Keratinocyte (primary cell): ENCODE measurements at regions not wholly inside any gene's neighbourhood (a gene's known extent, or its start where the extent isn't known, plus 50 kb on each side); places are given as distances from the start of the nearest gene placed in this dataset.

Source experiments
- DNase-seq: peaks from one replicate; pipeline ENCODE4 v3.0.0-alpha.2; 2011; ENCODE audit warnings: low read depth, missing footprints, low spot score
- FAIRE-seq: peaks from 2 replicates; lab custom pipeline; 2011; peaks lifted over from hg19 to GRCh38; lab: Jason Lieb, UNC
- H2AFZ ChIP-seq: 2 replicates; pipeline ENCODE4 v1.6.0; 2012; ENCODE audit warnings: low read length, control low read depth, inconsistent platforms; ENCODE audit not compliant: control insufficient read depth
- H3K27ac ChIP-seq: 2 replicates; pipeline ENCODE4 v1.5.1; 2011; ENCODE audit warnings: low read length; ENCODE audit not compliant: control insufficient read depth, insufficient read depth
- H3K27me3 ChIP-seq: 3 replicates; pipeline ENCODE4 v1.6.0; 2011; ENCODE audit warnings: low read length; ENCODE audit not compliant: control insufficient read depth, insufficient read depth; ENCODE audit errors: extremely low read depth
- H3K36me3 ChIP-seq, 2 experiments: 2 replicates in 1 of 2; 3 replicates in 1 of 2; pipeline ENCODE4 v1.5.1; 2011; ENCODE audit warnings: low read length in 2 of 2, mild to moderate bottlenecking in 1 of 2; ENCODE audit not compliant: control insufficient read depth in 2 of 2, insufficient read depth in 2 of 2; ENCODE audit errors: extremely low read depth in 1 of 2
- H3K4me1 ChIP-seq: 3 replicates; pipeline ENCODE4 v1.5.1; 2011; ENCODE audit warnings: low read length; ENCODE audit not compliant: control insufficient read depth, insufficient read depth; ENCODE audit errors: extremely low read depth
- H3K4me2 ChIP-seq: 3 replicates; pipeline ENCODE4 v1.6.0; 2011; ENCODE audit warnings: low read depth, low read length; ENCODE audit not compliant: control insufficient read depth, insufficient read depth; ENCODE audit errors: extremely low read depth
- H3K4me3 ChIP-seq, 3 experiments: fragments of 200-600 bp in 1 of 3; sonication (generic) in 1 of 3; 2 replicates in 2 of 3; 3 replicates in 1 of 3; pipeline ENCODE4 v1.5.1; 2011 to 2016; ENCODE audit warnings: low read length in 3 of 3, mild to moderate bottlenecking in 3 of 3, control low read depth in 2 of 3, inconsistent platforms in 1 of 3, low read depth in 1 of 3, mixed read lengths in 1 of 3, mixed run types in 1 of 3, moderate library complexity in 1 of 3; ENCODE audit not compliant: control insufficient read depth in 2 of 3, insufficient read depth in 2 of 3; ENCODE audit errors: extremely low read depth in 1 of 3
- H3K79me2 ChIP-seq: 2 replicates; pipeline ENCODE4 v1.6.0; 2012; ENCODE audit warnings: low read length; ENCODE audit not compliant: control insufficient read depth, insufficient read depth
- H3K9ac ChIP-seq: 3 replicates; pipeline ENCODE4 v1.6.0; 2011; ENCODE audit warnings: low read length; ENCODE audit not compliant: control insufficient read depth, insufficient read depth; ENCODE audit errors: extremely low read depth
- H3K9me1 ChIP-seq: 3 replicates; pipeline ENCODE4 v1.6.0; 2011; ENCODE audit warnings: low read length; ENCODE audit not compliant: control insufficient read depth, insufficient read depth; ENCODE audit errors: extremely low read depth
- H3K9me3 ChIP-seq: 2 replicates; pipeline ENCODE4 v1.5.1; 2012; ENCODE audit warnings: low read depth, low read length; ENCODE audit not compliant: control insufficient read depth
- H4K20me1 ChIP-seq: 3 replicates; pipeline ENCODE4 v1.6.0; 2011; ENCODE audit warnings: low read length; ENCODE audit not compliant: control insufficient read depth, insufficient read depth; ENCODE audit errors: extremely low read depth
- CTCF ChIP-seq, 3 experiments: IDR thresholded peaks in 1 of 3; conservative IDR thresholded peaks in 1 of 3; optimal IDR thresholded peaks in 1 of 3; 2 replicates in 2 of 3; 3 replicates in 1 of 3; pipeline versions ENCODE3 to v1.5.1; 2011; ENCODE audit warnings: low read length in 3 of 3, mild to moderate bottlenecking in 3 of 3, moderate library complexity in 2 of 3, control low read depth in 1 of 3, inconsistent platforms in 1 of 3; ENCODE audit not compliant: insufficient read depth in 2 of 3; ENCODE audit errors: extremely low read depth in 1 of 3
- EZH2 ChIP-seq: IDR thresholded peaks from one replicate; pipeline ENCODE4 v1.6.1; 2012; ENCODE audit warnings: inconsistent platforms, mild to moderate bottlenecking, low read length, moderate library complexity
- dilution Hi-C: fragments of 300-500 bp; cut with MboI; formaldehyde crosslinking; loops from one replicate; pipeline ENCODE4 v1.7.0; 2020; ENCODE audit warnings: low sequenced_read_pairs; ENCODE audit not compliant: extremely low pct_ligation_motif_present

GRCh38 chr3:177318559-177318958 lies 121.3 kb upstream of the TBL1XR1 start:
- dilution Hi-C loops = no loop called here
- H3K4me1 ChIP-seq = no peaks in the 10 kb centered on the region
- no peaks in the 10 kb centered on the region for H3K27me3 ChIP-seq
- DNase-seq (no peak), FAIRE-seq (no peak)
- H3K9ac ChIP-seq = no peak overlapping the region
- H3K4me2 ChIP-seq = no peak overlapping the region
- no peaks in the 10 kb centered on the region for H3K36me3 ChIP-seq
- H3K4me3 ChIP-seq = no peak overlapping the region
- no peak for TF ChIP-seq EZH2
- TF ChIP-seq CTCF (optimal IDR thresholded peaks at IDR 0.05 in 1 of 3, IDR thresholded peaks at IDR 0.05 in 1 of 3, conservative IDR thresholded peaks at IDR 0.05 in 1 of 3; ENCODE audit: extremely low read depth in 1 of 3, insufficient read depth in 2 of 3, low read length in 3 of 3) = no peak
- no peak overlapping the region for H3K27ac ChIP-seq
- H3K9me1 ChIP-seq = no peaks in the 10 kb centered on the region
- H3K79me2 ChIP-seq = no peaks in the 10 kb centered on the region
- H4K20me1 ChIP-seq = no peaks in the 10 kb centered on the region
- no peak overlapping the region for H2AFZ ChIP-seq
- no peaks in the 10 kb centered on the region for H3K9me3 ChIP-seq

GRCh38 chr3:177320765-177321247 lies 123.5 kb upstream of the TBL1XR1 start:
- no peaks in the 10 kb centered on the region for H3K79me2 ChIP-seq
- no peak overlapping the region for H3K4me2 ChIP-seq
- dilution Hi-C loops = no loop called here
- no peaks in the 10 kb centered on the region for H4K20me1 ChIP-seq
- no peak overlapping the region for H3K4me3 ChIP-seq
- H3K9ac ChIP-seq = no peak overlapping the region
- no peak for DNase-seq
- no peaks in the 10 kb centered on the region for H3K9me1 ChIP-seq
- no peak for TF ChIP-seq CTCF (optimal IDR thresholded peaks at IDR 0.05 in 1 of 3, IDR thresholded peaks at IDR 0.05 in 1 of 3, conservative IDR thresholded peaks at IDR 0.05 in 1 of 3; ENCODE audit: extremely low read depth in 1 of 3, insufficient read depth in 2 of 3, low read length in 3 of 3)
- no peak for TF ChIP-seq EZH2
- no peak overlapping the region for H3K27ac ChIP-seq
- H3K36me3 ChIP-seq = no peaks in the 10 kb centered on the region
- H2AFZ ChIP-seq = peak overlapping the region; percentile 61
- H3K9me3 ChIP-seq = no peaks in the 10 kb centered on the region
- FAIRE-seq = no peak
- no peaks in the 10 kb centered on the region for H3K4me1 ChIP-seq
- H3K27me3 ChIP-seq = no peaks in the 10 kb centered on the region
